ENCODE measurements at regions not wholly inside any gene's neighbourhood (a gene's known extent, or its start where the extent isn't known, plus 50 kb on each side); places are given as distances from the start of the nearest gene placed in this dataset.

DNA sequence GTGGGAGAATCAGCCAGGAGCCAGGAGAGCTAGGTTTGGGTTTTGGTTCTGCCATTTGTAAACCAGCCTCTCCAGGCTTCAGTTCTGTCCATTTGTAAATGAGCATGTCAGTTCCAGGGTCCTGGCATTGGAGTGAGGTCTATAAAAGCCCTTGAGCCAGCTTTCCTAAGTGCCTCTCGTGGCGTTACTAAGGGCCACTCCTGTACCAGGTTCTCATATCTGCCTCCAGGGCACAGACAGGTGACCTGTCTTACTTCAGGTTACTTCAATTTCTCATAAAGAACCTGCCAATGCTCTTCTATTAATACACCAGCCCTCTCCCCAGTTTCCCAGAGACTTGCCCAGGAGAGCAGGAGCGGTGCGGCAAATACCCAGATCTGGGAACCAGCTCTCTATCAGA is 101.9 kb downstream of the VEGFA start:
- no peak for DNase-seq (ENCODE audit: low read depth)

DNA sequence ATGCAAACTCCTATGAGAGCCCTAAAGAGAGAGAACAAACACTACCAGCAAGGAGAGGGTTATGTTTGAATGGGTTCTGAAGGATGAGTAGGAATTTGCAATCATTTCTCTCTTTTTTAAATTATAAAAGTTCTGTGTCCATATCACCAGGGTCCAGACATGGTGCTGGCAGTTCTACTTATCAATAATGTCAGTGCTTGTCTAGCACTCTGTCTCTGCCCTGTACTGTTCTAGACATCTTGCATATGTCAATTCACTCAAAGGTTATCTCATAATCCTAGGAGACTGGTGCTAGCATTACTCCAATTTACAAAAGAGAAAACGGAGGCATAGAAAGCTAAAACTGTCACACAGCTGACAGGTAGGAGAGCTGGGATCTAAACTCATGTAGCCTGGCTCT is 101.3 kb downstream of the VEGFA start:
- DNase-seq (ENCODE audit: low read depth): no peak

DNA sequence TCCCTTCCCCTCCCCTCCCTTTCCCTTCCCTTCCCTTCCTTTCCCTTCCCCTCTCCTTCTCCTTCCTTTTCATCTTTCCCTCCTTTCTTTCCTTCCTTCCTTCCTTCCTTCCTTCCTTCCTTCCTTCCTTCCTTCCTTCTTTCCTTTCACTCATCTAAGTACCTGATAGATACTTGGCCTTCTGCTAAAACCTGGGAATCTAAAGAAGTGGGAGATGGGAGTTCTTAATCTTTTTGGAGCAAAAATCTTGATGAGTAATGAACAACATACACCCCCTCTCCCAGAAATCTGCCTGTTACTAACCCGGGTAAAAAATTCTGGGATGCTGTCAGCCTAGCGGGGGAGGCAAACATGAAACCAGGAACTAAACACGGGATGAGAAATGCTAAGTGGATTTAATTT is 100.7 kb downstream of the VEGFA start:
- no peak for DNase-seq (ENCODE audit: low read depth)

GRCh38 chr6:43869792-43870659 is 100.0 kb downstream of the VEGFA start:
- DNase-seq (ENCODE audit: low read depth): no peak

GRCh38 chr6:43869079-43869710 is 99.2 kb downstream of the VEGFA start:
- no peak for DNase-seq (ENCODE audit: low read depth)

GRCh38 chr6:43868467-43868866 is 98.5 kb downstream of the VEGFA start:
- no peak for DNase-seq (ENCODE audit: low read depth)

DNA sequence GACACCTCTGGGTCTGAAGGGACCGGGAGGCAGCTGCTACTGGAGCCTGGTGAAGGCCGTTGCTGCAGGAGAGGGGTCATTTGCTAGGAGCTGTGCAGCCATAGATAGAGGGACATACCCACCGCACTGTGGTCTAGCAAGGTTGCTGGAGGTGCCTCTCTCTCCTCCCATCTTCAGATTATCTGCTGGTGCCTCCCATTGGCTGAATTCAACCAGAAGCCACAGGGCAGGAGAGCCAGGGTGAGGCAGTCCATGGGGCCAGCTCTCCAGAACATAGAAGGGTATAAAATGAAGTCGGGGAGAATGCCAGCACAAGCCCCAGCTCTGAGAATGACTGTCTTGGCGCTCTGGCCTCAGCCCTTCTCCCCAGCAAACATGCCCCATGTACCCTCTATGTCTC is 98.0 kb downstream of the VEGFA start:
- DNase-seq (ENCODE audit: low read depth): no peak

GRCh38 chr6:43867246-43867645 is 97.2 kb downstream of the VEGFA start:
- DNase-seq (ENCODE audit: low read depth): no peak

DNA sequence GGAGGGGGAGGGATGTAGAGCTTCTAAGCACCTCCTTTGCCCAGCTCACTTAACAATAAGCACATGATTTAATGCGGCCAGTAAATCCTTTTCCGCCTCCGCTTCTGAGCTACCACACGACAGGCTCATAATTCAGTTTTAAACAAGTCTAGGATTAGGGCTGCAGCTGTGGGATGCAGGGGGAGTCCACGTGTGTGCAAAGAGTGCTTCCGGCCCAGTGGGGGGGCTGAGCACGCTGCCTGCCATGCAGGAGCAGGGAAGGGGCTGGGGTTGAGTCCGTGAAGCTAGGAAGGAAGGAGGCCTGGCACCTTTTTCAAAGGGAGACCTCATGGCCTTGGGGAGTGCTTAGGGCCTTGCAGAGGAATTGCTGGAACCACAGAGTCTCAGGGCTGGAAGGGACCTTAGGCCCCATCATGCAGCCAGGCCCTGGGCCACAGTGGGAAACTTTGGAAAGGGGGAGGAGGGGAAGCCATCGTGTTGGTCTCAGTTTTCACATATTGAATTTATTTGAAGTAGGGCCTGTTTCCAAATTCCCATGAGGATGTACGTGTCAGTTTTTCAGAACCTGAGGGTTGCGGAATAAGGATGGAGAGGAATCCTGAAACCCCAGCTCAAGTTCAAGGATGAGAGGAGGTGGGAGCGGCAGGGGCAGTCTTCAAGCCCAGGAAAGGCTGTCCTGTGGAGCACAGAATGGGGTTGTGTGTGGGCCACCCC is 96.1 kb downstream of the VEGFA start:
- DNase-seq (ENCODE audit: low read depth): no peak

- DNase-seq (ENCODE audit: low read depth): no peak
These were observed 95.1 kb downstream of the VEGFA start for GRCh38 chr6:43865086-43865485.

DNA sequence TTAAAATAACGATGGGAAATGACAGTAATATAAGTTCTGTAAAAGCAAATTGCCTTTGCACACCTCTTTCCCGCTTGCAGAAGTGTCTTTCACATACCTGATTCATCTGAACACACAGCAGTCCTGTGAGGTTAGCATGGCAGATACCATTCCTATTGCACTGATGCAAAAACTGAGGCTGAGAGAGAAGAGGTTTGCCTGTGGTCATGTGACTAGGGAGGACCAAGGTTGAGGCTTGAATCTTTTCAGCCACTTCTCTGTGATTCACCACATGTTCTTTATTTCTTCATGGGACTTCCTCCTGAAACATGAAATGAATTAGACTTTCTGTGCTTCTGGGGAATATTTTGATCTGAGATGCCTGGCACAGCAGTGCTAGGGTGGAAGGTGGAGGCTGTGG is 92.9 kb downstream of the VEGFA start:
- no peak for DNase-seq (ENCODE audit: low read depth)

- no peak for DNase-seq (ENCODE audit: low read depth)
These were observed 91.3 kb downstream of the VEGFA start for GRCh38 chr6:43861212-43861894.

DNA sequence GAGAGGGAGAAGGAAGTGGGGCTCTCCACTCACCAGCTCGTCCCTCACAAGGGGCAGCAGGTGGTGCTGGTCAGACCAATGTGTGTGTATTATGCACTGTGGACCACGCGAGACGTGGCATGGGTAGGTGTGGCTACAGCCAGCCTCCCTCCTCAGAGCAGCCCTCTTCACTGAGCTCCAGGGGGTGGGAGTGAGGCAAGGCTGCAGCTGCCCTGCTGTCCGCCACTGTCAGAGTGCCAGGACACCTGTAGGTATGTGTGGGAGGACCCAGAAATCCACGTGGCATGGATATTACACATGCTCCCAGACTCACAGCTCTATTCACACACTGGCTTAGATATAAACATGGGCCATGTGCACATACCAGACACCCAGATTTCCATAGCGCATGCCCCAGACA is 90.3 kb downstream of the VEGFA start:
- no peak for DNase-seq (ENCODE audit: low read depth)

- no peak for DNase-seq (ENCODE audit: low read depth)
These were observed 89.2 kb downstream of the VEGFA start for GRCh38 chr6:43859213-43859612.

DNA sequence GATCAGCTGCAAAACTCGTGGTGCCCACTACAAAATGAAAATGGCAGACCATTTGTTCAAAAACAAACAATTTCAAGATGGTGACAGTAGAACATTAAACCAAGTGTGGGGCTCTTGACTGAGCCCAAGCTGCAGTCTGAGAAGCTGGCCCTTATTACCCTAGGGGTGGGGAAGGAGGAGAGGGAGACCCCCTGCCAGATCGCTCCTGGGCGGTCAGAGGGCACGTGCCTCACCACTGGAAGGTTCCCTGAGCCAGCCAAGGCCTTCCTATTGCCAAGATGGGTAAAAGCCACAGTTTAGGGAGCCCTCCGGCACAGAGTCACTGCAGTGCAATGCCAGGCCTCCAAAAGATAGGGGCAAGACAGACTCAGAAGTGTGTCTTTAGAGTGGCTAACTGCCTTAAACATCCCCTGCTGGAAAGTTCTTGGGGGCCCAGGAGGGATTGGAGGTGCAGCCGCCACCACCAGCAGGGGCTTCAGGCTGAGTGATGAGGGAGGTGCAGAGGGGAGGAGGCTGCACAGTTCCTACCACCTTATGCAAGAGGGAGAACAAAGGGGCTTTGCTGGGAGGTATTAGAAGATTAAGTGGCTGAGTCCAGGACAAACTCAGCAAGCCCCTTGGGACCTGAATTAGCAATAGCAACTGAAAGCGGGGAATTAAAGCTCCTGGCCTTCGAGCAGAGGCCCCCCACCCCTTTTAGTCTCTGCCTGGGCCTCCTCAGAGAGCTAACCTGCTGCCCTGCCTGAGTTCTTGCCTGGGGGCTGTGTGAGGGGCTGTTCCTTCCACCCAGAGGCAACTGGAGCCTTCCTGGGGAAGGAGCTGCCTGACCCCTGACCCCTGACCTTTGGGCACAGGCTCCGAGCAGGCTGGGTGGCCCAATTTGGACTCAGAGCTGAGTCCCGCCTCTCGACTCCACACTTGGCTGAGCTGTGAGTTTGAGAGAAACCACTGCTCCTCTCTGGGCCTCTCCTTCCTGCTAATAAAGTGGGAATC is 88.4 kb downstream of the VEGFA start:
- no peak for DNase-seq (ENCODE audit: low read depth)

GRCh38 chr6:43856005-43856765 is 86.2 kb downstream of the VEGFA start:
- peak; percentile 72 for DNase-seq (ENCODE audit: low read depth)

- DNase-seq (ENCODE audit: low read depth): no peak
These were observed 85.2 kb downstream of the VEGFA start for GRCh38 chr6:43855247-43855646.

DNA sequence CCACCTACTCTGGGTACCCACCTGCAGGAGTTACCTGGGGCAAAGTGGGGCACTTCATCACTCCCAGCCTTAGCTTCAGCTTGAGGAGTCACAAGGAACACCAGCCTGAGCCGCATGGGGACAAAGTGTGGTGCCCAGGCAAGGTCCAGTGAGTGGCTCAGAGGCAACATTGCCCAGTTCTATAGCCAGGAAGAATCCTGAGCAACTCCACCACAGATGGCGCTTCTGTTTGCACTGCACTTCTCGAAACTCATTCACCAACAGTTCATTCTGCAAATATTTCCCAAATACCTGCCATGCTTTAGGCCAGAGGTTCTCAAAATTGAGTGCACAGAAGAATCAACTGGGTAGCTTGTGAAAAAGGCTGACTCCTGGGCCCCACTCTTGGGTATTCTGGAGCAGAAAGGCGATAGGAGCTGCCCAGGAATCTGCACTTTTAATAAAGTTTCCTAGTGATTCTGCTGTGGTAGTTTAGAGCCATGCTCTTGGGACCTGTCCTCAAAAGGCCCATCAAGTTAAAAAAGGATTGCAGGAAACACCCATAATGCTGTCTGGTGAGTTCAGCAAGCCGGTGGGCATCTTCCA is 83.1 kb downstream of the VEGFA start:
- DNase-seq (ENCODE audit: low read depth): no peak

GRCh38 chr6:43852350-43852864 is 82.4 kb downstream of the VEGFA start:
- DNase-seq (ENCODE audit: low read depth): no peak
